Immature natural killer cell (primary cell): ENCODE measurements at regions not wholly inside any gene's neighbourhood (a gene's known extent, or its start where the extent isn't known, plus 50 kb on each side); places are given as distances from the start of the nearest gene placed in this dataset.
"Not testable (repeated sequence)": the region's sequence is repeated elsewhere in the genome, so short reads cannot be mapped to it uniquely, and the experiment has no call there.

Experiments
- DNase-seq, 3 donors: peaks; one replicate each; pipeline ENCODE4 v3.0.0; 2022; ENCODE audit warnings: mixed read lengths in 1 of 3
- H3K27ac Mint-ChIP-seq, 6 donors: one replicate each; pipeline ENCODE4 v1.8.0; 2020; ENCODE audit warnings: mixed read lengths in 6 of 6, mild to moderate bottlenecking in 5 of 6, inconsistent platforms in 4 of 6, moderate library complexity in 3 of 6
- H3K27me3 Mint-ChIP-seq, 3 donors: one replicate each; pipeline ENCODE4 v1.8.0; 2020 to 2021; ENCODE audit warnings: low read depth in 3 of 3, mild to moderate bottlenecking in 3 of 3, mixed read lengths in 3 of 3, moderate library complexity in 3 of 3, inconsistent platforms in 1 of 3
- H3K36me3 Mint-ChIP-seq, 3 donors: one replicate each; pipeline ENCODE4 v1.8.0; 2020; ENCODE audit warnings: mixed read lengths in 3 of 3, inconsistent platforms in 2 of 3, mild to moderate bottlenecking in 2 of 3
- H3K4me1 Mint-ChIP-seq, 2 donors: one replicate each; pipeline ENCODE4 v1.8.0; 2020; ENCODE audit warnings: inconsistent platforms in 2 of 2, mild to moderate bottlenecking in 2 of 2, mixed read lengths in 2 of 2, moderate library complexity in 1 of 2
- H3K4me3 Mint-ChIP-seq, 5 donors: one replicate each; pipeline ENCODE4 v1.8.0; 2020; ENCODE audit warnings: mild to moderate bottlenecking in 5 of 5, mixed read lengths in 5 of 5, inconsistent platforms in 3 of 5, moderate library complexity in 3 of 5
- H3K9me3 Mint-ChIP-seq, 6 donors: one replicate each; pipeline ENCODE4 v1.8.0; 2020; ENCODE audit warnings: mild to moderate bottlenecking in 6 of 6, mixed read lengths in 6 of 6, inconsistent platforms in 4 of 6, moderate library complexity in 3 of 6

DNA sequence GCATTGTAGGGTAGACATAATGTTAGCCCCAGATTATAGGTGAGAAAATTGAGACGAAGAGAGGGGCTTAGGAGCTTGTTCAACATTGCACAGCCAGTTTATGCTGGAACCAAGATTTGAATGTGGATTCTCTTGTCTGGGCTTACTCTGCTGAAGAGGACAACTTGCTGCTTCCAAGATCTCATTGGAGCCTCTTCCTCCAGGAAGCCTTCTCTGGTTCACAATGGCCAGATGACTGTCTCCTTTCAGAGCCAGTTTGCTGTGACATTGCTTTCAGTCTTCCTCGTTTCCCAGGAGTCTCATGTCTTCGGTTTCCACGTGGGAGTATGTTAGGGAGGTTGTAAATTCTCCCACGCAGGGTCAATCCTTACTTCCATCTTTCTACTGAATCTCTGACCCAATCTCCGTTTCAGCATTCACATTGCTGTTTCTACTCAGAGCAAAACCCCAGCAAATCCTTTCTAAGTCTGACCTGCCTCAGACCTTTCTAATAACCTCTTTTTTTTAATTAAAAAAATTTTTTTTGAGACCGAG, 62.2 kb upstream of the LHX5 start:
- Mint-ChIP-seq H3K9me3 (peaks cover 0 to 5% (median 0%) of the 10 kb centered on the region in 6 donors), H3K27ac (no peak overlapping the region), H3K36me3 (no peaks in the 10 kb centered on the region), H3K4me1 (no peaks in the 10 kb centered on the region), H3K4me3 (no peak overlapping the region), H3K27me3 (peaks cover 0 to 9% (median 8%) of the 10 kb centered on the region in 3 donors)
- DNase-seq = no peak

DNA sequence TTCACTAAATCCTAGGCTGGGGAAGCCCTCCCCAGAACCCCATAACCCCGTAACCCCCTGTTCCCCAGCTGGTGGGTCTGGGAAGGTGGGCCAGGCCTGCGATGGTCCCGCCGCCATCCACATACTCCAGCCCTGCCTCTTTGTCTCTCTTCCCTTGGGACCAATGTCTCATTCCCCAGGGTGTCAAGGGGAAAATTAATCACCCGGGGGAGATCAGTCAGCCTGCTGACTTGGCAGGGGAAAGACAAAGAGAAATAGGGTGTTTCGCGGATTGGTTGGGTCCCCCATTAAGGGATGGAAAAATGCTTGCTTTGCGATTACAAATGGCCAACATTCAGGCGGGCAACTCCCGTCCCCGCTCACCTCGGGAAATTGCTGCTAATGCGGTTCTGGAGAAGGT, 60.6 kb upstream of the LHX5 start:
- H3K36me3 Mint-ChIP-seq = no peaks in the 10 kb centered on the region
- no peaks in the 10 kb centered on the region for H3K4me1 Mint-ChIP-seq
- peaks cover 0 to 5% (median 0%) of the 10 kb centered on the region in 6 donors for H3K9me3 Mint-ChIP-seq
- no peak for DNase-seq
- no peak overlapping the region for H3K27ac Mint-ChIP-seq
- H3K27me3 Mint-ChIP-seq = peaks cover 0 to 15% (median 0%) of the 10 kb centered on the region in 3 donors
- H3K4me3 Mint-ChIP-seq = no peak overlapping the region

DNA sequence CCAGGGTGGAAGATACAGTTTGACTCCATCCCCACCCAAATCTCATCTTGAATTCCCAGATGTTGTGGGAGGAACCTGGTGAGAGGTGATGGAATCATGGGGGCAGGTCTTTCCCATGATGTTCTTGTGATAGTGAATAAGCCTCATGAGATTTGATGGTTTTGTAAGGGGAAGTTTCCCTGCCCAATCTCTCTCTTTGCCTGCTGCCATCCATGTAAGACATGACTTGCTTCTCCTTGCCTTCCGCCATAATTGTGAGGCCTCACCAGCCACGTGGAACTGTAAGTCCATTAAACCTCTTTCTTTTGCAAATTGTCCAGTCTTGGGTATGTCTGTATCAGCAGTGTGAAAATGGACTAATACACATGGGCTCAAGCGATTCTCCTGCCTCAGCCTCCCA, 59.4 kb upstream of the LHX5 start:
- H3K4me3 Mint-ChIP-seq, H3K36me3 Mint-ChIP-seq, H3K9me3 Mint-ChIP-seq, H3K4me1 Mint-ChIP-seq, DNase-seq, H3K27ac Mint-ChIP-seq: not testable (repeated sequence)
- H3K27me3 Mint-ChIP-seq = peaks cover 2 to 14% (median 3%) of the 10 kb centered on the region in 3 donors

DNA sequence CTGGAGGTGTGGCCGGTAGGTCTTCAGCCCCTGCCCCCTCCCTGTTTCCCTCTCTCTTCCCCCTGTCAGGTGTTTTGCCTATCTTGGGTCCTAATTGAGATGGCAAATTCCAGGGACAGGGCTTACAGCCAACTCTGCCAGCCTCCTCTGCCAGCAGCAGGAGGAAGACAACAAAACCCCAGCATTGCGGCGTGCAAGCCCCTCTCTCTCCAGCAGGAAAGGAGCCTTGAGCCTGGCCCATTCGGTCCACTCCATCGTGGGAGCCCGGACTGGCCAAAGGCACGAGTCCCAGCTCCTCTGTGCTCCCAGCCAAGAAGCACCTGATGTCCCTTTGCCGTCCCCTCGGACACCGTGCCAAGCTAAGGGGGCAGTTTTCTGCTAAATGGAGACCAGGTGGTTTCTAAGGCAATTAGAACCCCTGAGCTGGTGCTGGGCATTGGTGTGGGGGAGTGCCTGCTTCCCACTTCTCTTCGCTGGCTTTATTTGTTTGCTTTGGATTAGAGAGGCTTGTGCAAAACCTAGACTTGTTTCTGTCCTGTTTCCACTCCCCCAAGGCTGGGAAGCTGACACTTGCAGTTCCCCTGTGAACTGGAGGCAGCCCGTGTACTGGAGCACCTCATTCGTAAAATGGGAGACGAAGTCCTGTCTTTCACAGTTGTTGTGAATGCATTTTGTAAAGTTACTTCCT, 57.1 kb upstream of the LHX5 start:
- H3K4me3 Mint-ChIP-seq = no peak overlapping the region
- H3K4me1 Mint-ChIP-seq = no peaks in the 10 kb centered on the region
- H3K9me3 Mint-ChIP-seq = peaks cover 0 to 2% (median 0%) of the 10 kb centered on the region in 6 donors
- peaks cover 7 to 18% (median 10%) of the 10 kb centered on the region in 3 donors for H3K27me3 Mint-ChIP-seq
- no peak for DNase-seq
- no peaks in the 10 kb centered on the region for H3K36me3 Mint-ChIP-seq
- no peak overlapping the region for H3K27ac Mint-ChIP-seq

DNA sequence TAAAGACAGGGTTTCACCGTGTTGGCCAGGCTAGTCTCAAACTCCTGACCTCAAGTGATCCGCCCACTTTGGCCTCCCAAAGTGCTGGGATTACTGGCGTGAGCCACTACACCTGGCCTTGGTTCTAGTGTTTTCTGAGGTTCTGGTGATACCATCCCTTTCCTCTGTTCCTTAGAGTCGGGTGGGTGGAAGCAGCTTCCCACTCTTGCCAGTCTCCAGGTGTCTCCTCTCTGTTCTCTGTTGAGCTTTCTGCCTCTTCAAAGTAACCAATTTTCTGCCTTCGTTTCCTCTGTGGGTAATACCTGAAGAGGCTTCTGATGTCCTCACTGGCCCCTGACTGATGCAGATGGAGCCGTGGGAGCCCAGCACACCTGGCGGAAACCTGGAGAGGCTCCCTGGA, 53.4 kb upstream of the LHX5 start:
- Mint-ChIP-seq H3K27me3 (peaks cover 10 to 26% (median 12%) of the 10 kb centered on the region in 3 donors), H3K9me3 (peaks cover 0 to 1% (median 0%) of the 10 kb centered on the region in 6 donors), H3K4me1 (no peaks in the 10 kb centered on the region), H3K27ac (no peak overlapping the region), H3K36me3 (no peaks in the 10 kb centered on the region), H3K4me3 (no peak overlapping the region)
- DNase-seq = no peak

DNA sequence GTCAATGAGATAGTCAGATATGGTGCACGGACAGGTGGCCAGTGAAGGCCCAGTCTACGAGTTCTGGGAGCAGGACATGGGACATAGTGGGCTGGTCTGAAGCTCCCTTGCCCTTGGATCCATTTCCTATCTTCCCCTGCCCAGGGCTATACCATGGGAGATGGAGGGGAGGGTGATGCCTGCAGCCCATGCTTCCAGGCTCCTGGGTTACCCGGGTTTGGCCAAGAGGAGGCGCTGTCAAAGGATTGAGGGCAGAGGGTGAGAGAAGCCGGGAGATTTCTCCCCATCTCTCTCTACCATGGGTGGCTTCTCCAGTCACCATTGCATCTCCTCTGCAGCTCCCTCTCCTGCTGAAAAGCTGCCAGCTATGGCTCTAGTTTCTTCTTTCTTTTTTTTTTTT, 52.8 kb upstream of the LHX5 start:
- H3K4me1 Mint-ChIP-seq = no peaks in the 10 kb centered on the region
- no peak overlapping the region for H3K4me3 Mint-ChIP-seq
- peaks cover 0 to 1% (median 0%) of the 10 kb centered on the region in 6 donors for H3K9me3 Mint-ChIP-seq
- peaks cover 10 to 26% (median 12%) of the 10 kb centered on the region in 3 donors for H3K27me3 Mint-ChIP-seq
- H3K36me3 Mint-ChIP-seq = no peaks in the 10 kb centered on the region
- no peak for DNase-seq
- no peak overlapping the region for H3K27ac Mint-ChIP-seq

DNA sequence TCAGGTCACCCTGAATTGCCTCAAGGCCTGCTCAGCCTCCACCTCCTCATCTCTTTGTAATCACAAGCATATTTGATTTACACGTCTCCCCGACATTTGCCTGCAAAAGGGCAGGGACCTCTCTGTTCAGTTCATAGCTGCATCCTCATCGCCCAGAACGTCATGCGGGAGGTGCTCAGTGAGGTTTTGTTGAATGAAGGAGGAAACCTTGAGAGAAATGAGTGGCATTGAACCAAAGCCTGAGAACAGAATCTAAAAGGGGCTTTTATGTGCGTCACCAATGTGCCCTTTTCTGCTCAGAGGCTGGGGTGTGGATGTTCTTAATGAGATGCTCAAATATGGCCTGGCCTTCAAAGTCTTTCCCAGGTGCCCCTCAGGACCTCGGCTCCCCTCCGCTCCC, 50.0 kb upstream of the LHX5 start:
- H3K27me3 Mint-ChIP-seq = peaks cover 10 to 28% (median 14%) of the 10 kb centered on the region in 3 donors
- no peak overlapping the region for H3K27ac Mint-ChIP-seq
- H3K4me1 Mint-ChIP-seq = no peaks in the 10 kb centered on the region
- DNase-seq = no peak
- H3K36me3 Mint-ChIP-seq = no peaks in the 10 kb centered on the region
- peaks cover 0 to 8% (median 0%) of the 10 kb centered on the region in 6 donors for H3K9me3 Mint-ChIP-seq
- H3K4me3 Mint-ChIP-seq = no peak overlapping the region
